Ovary (tissue), 3 donors: ENCODE measurements at regions not wholly inside any gene's neighbourhood (a gene's known extent, or its start where the extent isn't known, plus 50 kb on each side); places are given as distances from the start of the nearest gene placed in this dataset.
"Not testable (repeated sequence)": the region's sequence is repeated elsewhere in the genome, so short reads cannot be mapped to it uniquely, and the experiment has no call there.

Experiments used
- POLR2A ChIP-seq: fragments of 450-650 bp; IDR thresholded peaks from one replicate; pipeline ENCODE4 v1.6.1; 2017; ENCODE audit warnings: antibody characterized with exemption, mild to moderate bottlenecking, moderate library complexity
- TF ChIP-seq, protein P1 (sequence below), 3 donors: fragments of 450-650 bp in 2 of 3; fragments of 200-600 bp in 1 of 3; IDR thresholded peaks; one replicate each; pipeline versions ENCODE4 v1.5.1 to v1.8.0; 2016 to 2022; ENCODE audit warnings: antibody characterized with exemption in 3 of 3, mild to moderate bottlenecking in 1 of 3
- donor health status: DM: no; HTN: no; CAD: no.

DNA sequence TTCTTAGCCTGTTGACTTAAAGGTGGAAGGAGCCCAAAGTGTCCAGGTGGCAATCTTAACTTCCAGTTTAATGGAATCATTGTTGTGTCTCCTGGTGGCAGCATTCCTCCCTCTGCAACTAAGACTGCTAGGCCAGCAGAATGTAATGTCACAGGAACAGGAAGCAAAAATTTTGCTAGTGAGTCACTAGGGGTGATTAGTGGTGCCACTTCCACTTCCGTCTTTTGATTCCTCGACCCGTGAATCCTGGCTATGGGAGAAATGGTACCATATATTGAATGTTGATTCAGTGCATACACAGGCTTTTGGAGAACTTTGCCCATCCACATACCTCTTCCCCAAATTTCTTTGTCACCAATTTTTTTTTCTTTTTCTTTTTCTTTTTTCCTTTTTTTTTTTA is 661.4 kb downstream of the TAF11L14 start:
- TF ChIP-seq, protein P1, sequence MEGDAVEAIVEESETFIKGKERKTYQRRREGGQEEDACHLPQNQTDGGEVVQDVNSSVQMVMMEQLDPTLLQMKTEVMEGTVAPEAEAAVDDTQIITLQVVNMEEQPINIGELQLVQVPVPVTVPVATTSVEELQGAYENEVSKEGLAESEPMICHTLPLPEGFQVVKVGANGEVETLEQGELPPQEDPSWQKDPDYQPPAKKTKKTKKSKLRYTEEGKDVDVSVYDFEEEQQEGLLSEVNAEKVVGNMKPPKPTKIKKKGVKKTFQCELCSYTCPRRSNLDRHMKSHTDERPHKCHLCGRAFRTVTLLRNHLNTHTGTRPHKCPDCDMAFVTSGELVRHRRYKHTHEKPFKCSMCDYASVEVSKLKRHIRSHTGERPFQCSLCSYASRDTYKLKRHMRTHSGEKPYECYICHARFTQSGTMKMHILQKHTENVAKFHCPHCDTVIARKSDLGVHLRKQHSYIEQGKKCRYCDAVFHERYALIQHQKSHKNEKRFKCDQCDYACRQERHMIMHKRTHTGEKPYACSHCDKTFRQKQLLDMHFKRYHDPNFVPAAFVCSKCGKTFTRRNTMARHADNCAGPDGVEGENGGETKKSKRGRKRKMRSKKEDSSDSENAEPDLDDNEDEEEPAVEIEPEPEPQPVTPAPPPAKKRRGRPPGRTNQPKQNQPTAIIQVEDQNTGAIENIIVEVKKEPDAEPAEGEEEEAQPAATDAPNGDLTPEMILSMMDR (IDR thresholded peaks at IDR 0.05): not testable (repeated sequence)
- TF ChIP-seq POLR2A: not testable (repeated sequence)
